ENCODE measurements at regions not wholly inside any gene's neighbourhood (a gene's known extent, or its start where the extent isn't known, plus 50 kb on each side); places are given as distances from the start of the nearest gene placed in this dataset.

DNA sequence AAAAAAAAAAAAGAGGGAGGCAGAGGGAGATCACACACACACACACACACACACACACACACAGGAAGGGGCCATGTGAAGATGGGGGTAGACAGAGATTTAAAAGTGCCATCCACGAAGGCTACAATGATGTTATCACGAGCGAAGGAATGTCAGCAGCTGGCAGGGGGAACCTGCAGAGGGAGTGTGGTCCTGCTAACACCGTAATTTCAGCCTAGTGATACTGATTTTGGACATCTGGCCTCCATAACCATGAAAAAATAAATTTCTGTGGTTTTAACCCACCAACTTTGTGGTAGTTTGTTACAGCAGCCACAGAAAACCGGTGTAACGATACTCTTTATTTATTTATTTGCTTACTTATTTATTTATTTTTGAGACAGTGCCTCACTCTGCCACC is 76.0 kb downstream of the TMCO5A start:
- TF ChIP-seq, protein P1, sequence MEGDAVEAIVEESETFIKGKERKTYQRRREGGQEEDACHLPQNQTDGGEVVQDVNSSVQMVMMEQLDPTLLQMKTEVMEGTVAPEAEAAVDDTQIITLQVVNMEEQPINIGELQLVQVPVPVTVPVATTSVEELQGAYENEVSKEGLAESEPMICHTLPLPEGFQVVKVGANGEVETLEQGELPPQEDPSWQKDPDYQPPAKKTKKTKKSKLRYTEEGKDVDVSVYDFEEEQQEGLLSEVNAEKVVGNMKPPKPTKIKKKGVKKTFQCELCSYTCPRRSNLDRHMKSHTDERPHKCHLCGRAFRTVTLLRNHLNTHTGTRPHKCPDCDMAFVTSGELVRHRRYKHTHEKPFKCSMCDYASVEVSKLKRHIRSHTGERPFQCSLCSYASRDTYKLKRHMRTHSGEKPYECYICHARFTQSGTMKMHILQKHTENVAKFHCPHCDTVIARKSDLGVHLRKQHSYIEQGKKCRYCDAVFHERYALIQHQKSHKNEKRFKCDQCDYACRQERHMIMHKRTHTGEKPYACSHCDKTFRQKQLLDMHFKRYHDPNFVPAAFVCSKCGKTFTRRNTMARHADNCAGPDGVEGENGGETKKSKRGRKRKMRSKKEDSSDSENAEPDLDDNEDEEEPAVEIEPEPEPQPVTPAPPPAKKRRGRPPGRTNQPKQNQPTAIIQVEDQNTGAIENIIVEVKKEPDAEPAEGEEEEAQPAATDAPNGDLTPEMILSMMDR (IDR thresholded peaks at IDR 0.05): no peak
- no peak for TF ChIP-seq POLR2A (IDR thresholded peaks at IDR 0.05)

All from Peyer's patch (tissue), 4 donors.